Omental fat pad (tissue), 3 donors: ENCODE measurements at regions not wholly inside any gene's neighbourhood (a gene's known extent, or its start where the extent isn't known, plus 50 kb on each side); places are given as distances from the start of the nearest gene placed in this dataset.

Source experiments
- ATAC-seq: fragments of 150-250 bp; one replicate; pipeline ENCODE4 v1.9.1; 2016; ENCODE audit warnings: mild to moderate bottlenecking, moderate library complexity; ENCODE audit not compliant: low FRiP score
- DNase-seq: peaks from one replicate; pipeline ENCODE4 v3.0.0-alpha.2; 2019; ENCODE audit warnings: low spot score
- TF ChIP-seq, protein P1 (sequence below), 3 donors: fragments of 450-650 bp; IDR thresholded peaks; one replicate each; pipeline ENCODE4 v1.5.1; 2016 to 2017; ENCODE audit warnings: antibody characterized with exemption in 3 of 3, mild to moderate bottlenecking in 3 of 3, moderate library complexity in 2 of 3

DNA sequence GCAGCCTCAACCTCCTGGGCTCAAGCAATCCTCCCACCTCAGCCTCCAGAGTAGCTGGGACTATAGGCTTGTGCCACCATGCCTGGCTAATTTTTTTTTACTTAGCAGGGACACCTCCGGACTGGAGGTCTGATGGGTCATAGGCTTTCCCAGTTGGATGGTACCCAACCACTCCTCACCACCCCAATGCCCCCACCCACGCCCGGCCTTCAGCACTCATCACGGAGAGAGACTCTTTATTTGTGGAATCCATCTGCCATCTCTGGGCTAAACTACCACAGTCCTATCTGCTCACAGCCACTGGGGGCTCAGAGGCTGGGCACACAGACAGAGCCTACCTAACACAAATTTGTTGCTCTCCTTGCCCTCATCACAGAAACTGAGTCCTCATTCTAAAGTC lies 58.3 kb upstream of the STXBP1 start:
- ATAC-seq: no peak

DNA sequence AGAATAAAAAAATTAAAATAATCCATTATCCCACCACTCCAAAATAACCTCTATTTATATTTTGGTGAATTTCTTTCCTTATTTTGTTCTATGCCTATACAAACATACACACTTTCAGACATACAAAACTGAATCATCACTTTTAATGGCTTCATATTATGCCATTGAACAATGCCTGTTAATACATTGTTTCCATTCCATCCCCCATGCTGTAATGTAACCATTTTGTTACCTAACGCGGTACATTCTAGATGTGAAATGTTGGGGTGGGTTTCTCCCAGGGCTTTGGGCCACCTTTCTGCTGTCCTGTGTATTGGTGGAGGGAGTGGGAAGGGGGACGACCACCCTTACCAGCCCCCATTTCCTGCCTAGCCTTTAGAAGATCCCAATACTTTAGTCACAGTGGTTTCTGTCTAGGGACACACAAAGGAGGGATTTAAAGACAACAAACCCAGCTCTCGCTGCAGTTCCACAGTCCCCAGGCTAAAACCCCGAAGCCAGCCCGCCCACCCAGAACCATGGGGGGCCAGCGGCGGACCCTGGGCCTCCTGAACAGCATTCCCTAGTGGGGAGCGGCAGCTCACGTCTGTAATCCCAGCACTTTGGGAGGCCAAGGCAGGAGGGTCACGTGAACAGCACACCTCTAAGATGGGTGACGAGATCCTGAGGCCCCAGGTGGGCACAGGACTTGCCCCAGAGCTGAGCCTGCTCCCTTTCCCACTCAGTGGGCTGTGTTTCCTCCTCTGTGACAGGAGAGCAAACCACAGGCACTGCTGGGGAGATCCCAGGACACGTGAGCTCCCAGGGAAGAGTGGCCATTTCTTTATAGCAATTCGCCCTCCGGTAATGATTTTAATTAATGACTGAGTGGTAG lies 56.9 kb upstream of the STXBP1 start:
- TF ChIP-seq, protein P1, sequence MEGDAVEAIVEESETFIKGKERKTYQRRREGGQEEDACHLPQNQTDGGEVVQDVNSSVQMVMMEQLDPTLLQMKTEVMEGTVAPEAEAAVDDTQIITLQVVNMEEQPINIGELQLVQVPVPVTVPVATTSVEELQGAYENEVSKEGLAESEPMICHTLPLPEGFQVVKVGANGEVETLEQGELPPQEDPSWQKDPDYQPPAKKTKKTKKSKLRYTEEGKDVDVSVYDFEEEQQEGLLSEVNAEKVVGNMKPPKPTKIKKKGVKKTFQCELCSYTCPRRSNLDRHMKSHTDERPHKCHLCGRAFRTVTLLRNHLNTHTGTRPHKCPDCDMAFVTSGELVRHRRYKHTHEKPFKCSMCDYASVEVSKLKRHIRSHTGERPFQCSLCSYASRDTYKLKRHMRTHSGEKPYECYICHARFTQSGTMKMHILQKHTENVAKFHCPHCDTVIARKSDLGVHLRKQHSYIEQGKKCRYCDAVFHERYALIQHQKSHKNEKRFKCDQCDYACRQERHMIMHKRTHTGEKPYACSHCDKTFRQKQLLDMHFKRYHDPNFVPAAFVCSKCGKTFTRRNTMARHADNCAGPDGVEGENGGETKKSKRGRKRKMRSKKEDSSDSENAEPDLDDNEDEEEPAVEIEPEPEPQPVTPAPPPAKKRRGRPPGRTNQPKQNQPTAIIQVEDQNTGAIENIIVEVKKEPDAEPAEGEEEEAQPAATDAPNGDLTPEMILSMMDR (IDR thresholded peaks at IDR 0.05): no peak
- DNase-seq (no peak), ATAC-seq (no peak)

More for the DNA sequence above, 58.3 kb upstream of the STXBP1 start:
- no peak for DNase-seq
- TF ChIP-seq, protein P1 (IDR thresholded peaks at IDR 0.05): no peak

DNA sequence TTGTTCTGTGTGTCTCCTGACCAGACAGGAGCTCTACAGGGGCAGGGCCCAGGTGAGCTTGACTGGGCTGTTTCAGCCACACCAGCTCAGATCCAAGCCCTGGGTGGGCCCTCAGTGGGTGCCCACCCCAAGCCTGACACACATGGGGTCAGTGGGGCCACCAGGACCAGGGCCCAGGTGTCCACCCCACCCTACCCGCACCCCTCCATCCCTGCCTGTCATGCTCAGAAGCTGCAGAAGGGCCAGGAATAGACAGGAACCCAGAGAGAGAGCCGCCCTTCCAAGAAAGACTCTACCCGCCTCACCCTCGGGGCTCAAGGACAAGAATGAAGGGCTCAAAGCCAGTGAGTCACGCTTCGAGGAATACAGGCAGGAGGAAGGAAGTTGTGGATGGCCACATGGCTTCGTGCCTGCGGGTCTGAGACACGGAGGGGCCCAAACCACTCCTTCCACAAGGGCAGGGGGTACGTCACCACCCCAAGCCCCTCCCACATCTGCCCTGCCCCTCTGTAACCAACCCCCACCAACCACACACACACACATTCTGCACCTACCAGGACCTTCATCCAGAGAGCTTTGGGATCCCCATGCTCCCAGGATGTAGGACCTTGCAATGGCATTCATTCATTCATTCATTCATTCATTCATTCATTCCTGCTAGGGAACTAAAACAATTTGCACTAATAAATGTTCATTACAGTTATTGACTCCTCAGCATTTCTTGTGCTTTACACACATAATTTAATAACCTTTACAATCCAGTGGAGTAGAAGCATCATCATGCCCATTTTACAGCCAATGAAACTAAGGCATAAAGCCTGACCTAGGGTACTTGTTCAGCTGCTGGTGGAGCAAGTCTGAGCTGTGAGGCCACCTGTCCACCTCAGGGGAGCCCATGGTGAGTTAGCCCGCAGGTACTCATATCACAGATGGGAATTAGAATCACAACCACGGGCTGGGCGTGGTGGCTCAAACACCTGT lies 55.9 kb upstream of the STXBP1 start:
- TF ChIP-seq, protein P1 (IDR thresholded peaks at IDR 0.05): no peak
- peak; percentile 57 for DNase-seq
- peak; percentile 53 for ATAC-seq

DNA sequence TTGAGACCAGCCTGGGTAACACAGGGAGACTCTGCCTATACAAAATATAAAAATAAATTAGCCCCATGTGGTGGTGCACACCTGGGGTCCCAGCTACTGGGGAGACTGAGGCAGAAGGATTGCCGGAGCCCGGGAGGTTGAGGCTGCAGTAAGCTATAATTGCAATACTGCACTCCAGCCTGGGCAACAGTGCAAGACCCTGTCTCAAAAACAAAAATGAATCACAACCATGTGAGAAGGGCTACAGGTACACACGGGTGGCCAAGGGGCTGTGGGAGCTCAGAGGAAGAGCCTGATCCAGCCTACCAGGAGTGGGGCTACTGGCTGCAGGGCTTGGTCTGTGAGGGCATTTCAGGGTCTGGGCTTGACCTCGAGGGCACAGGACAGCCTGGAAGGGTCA lies 55.2 kb upstream of the STXBP1 start:
- ATAC-seq: no peak
- no peak for DNase-seq
- TF ChIP-seq, protein P1 (IDR thresholded peaks at IDR 0.05): no peak

DNA sequence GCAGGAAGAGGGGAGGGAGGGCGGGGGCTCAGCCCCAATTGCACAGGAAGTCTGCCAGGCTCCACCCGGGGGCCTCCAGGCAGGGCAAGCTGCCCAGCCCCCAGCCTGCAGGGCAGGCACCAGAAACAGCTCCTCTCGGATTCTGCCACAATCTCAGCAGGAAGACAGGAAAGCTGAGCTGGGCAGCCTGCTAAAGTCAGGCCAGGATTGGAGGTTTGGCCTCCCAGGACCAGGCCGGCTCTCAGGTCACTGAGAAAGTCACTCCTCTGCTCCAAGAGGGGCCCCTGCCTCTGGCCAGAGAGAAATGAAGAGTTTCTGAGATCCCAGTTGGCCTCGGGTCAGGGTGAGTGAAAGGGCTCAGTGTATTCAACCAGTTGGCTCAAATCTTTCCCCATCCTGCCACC lies 54.6 kb upstream of the STXBP1 start:
- TF ChIP-seq, protein P1 (IDR thresholded peaks at IDR 0.05): no peak
- ATAC-seq (no peak), DNase-seq (no peak)

DNA sequence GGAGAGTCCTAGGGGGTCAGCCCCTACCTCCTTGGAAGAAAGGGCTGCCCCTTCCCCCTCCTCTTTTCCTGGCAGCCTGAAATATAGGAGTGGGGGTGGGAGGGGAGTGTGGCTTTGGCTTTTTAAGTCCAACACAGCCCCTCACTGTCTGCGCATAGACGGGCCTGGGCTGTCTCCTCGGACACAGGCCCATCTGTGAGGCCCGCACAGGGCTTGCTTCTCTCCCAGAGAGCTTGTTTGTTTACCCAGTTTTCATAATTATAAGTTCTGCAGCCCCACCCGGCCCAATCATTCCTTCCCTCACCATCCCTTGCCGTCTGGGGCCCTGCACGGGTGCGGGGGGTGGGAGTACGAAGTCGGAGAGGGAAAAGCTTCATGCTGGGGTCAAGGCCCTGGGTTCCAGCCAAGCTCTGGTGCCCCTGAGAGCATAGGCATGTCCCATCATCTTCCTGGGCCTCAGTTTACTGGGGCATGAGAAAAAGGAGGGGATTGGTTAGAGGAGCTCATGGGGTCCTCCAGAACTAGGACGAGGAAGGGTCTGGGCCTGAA lies 54.0 kb upstream of the STXBP1 start:
- ATAC-seq (no peak), DNase-seq (no peak)
- TF ChIP-seq, protein P1 (IDR thresholded peaks at IDR 0.05): no peak
